GM06990 (cell line): ENCODE measurements at regions not wholly inside any gene's neighbourhood (a gene's known extent, or its start where the extent isn't known, plus 50 kb on each side); places are given as distances from the start of the nearest gene placed in this dataset.

Experiments
- DNase-seq: peaks from one replicate; pipeline ENCODE4 v3.0.0-alpha.2; 2011; ENCODE audit not compliant: insufficient read length; ENCODE audit errors: extremely low read depth
- H3K27me3 ChIP-seq: replicated peaks from 2 replicates; pipeline ENCODE4 v1.6.0; 2011; ENCODE audit warnings: low read length; ENCODE audit not compliant: control insufficient read depth, insufficient read depth
- H3K36me3 ChIP-seq: 2 replicates; pipeline ENCODE4 v1.5.1; 2011; ENCODE audit warnings: low read length; ENCODE audit not compliant: control insufficient read depth, insufficient read depth
- H3K4me3 ChIP-seq: replicated peaks from 2 replicates; pipeline ENCODE4 v1.5.1; 2011; ENCODE audit warnings: low read depth, mild to moderate bottlenecking, control low read depth, low read length
- TF ChIP-seq, protein P1 (sequence below): IDR thresholded peaks from 2 replicates; pipeline ENCODE4 v1.5.1; 2011; ENCODE audit warnings: low read length, control low read depth, mild to moderate bottlenecking, inconsistent platforms; ENCODE audit not compliant: insufficient read depth, poor library complexity, severe bottlenecking

DNA sequence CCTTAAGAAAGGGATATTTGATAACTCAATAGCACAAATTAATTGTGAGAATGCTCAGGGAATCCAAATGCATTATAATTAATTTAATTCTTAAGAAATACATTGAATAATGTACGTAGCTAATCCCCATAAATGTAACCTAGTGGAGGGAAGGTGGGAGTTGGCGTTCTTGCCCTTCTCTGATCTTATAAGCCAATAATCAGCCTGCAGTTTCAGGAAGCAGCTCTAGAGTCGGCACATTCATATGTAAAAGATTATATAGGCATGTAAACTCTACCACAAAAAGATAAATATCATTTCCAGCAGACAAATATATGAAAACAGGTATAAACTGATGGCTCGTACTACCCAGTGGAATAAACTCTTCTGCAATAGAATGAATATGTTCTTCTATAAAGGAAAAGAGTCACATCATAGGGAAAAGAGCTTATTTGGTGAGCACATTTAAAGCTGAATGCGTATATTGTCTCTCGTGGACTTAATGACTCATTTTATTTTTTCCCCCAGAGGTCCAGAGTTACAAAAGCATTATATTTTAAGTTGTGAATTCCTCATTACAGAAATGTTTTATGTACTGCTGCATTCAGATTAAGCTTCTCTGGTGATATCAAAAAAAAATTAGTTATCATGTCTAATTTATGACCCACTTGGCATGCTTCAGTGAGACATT is 112.2 kb downstream of the TFAP2A start:
- TF ChIP-seq, protein P1, sequence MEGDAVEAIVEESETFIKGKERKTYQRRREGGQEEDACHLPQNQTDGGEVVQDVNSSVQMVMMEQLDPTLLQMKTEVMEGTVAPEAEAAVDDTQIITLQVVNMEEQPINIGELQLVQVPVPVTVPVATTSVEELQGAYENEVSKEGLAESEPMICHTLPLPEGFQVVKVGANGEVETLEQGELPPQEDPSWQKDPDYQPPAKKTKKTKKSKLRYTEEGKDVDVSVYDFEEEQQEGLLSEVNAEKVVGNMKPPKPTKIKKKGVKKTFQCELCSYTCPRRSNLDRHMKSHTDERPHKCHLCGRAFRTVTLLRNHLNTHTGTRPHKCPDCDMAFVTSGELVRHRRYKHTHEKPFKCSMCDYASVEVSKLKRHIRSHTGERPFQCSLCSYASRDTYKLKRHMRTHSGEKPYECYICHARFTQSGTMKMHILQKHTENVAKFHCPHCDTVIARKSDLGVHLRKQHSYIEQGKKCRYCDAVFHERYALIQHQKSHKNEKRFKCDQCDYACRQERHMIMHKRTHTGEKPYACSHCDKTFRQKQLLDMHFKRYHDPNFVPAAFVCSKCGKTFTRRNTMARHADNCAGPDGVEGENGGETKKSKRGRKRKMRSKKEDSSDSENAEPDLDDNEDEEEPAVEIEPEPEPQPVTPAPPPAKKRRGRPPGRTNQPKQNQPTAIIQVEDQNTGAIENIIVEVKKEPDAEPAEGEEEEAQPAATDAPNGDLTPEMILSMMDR = no peak
- DNase-seq = no peak
- Histone ChIP-seq H3K27me3 (no peaks in the 10 kb centered on the region; the same call in 1 of the 2 replicates), H3K36me3 (no peaks in the 10 kb centered on the region), H3K4me3 (no peak overlapping the region)

DNA sequence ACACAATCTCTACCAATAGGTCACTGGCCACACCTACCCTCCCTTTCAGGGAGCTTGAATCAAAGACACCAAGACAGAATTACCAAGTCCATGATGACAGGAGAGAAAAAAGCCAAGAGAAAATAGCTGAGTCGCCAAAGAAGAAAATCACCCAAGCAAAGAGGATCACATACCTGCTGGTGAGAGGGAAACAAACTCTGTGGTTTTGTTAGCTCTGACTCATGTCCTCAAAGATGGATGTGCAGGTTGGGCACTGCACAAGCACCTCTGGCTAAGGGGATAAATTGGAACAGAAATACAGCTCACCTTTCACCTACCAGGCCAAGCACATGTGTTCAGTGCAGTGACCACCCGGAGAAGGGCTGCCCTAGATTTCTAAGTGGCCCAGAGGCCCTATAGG is 114.8 kb downstream of the TFAP2A start:
- TF ChIP-seq, protein P1 = no peak
- H3K27me3 ChIP-seq = no peaks in the 10 kb centered on the region; the same call in 1 of the 2 replicates
- no peak for DNase-seq
- no peaks in the 10 kb centered on the region for H3K36me3 ChIP-seq
- H3K4me3 ChIP-seq = no peak overlapping the region

DNA sequence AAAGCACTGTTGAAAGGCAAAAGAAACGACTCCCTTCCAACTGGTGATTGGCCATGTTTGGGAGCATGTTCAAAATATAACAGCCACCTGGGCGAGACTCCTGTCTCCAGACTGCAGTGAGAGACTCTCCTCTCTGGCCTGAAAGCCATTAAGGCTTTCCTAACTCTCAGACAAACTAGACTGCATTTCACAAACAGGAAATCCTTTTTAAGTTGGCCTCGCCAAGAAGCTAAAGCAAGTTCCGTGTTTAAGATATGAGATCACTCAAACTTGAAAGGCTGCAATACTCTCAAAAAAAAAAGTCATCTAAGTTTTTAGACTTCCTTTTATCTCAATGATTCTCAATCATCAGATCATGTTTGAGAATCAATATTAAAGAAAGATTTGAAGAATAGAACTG is 117.0 kb downstream of the TFAP2A start:
- TF ChIP-seq, protein P1 = no peak
- no peak overlapping the region for H3K4me3 ChIP-seq
- no peak for DNase-seq
- H3K36me3 ChIP-seq = no peaks in the 10 kb centered on the region
- no peaks in the 10 kb centered on the region for H3K27me3 ChIP-seq

DNA sequence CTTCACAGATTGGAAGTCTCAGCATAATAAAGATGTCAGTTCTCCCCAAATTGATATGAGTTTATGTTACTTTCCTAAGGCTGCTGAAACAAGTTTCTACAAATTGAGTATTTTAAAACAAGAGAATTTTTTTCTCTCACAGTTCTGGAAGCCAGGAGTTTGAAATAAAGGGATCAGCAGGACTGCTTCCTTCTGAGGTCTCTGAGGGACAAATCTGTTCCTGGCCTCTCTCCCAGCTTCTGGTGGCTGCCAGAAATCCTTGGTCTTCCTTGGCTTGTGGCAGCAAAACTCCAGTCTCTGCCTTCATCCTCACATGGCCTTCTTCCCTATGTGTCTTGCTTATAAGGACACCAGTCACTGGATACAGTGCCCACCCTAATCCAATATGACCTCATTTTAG is 136.1 kb downstream of the TFAP2A start:
- Histone ChIP-seq H3K27me3 (no peaks in the 10 kb centered on the region), H3K36me3 (no peaks in the 10 kb centered on the region), H3K4me3 (no peak overlapping the region)
- TF ChIP-seq, protein P1 = no peak
- DNase-seq = no peak

DNA sequence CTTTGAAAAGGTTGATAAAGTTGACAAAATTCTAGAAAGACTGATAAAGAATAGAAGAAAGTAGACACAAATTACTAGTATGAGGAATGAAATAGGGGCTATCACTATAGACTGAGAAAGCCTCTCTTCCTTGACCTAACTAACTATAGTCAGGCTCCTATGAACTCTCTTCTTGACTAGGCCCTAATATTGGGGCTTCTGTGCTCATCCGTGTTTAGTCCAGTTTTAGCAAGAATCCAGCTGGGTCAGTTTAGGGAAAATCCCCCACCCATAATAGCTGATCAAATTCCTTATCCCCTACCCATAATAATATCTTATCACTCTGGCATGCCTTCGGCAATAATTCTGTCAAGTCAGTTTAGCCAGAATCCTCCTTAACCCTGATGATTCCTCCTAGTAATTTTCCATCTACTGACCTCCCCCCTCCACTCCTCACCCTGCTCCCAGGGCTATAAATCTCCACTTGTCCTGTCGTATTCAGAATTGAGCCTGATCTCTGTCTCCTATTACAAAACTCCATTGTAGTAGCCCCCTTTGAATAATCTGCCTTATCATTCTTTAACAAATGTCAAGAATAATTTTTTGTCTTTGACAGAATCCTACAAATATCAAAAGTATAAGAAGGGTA is 138.1 kb downstream of the TFAP2A start:
- Histone ChIP-seq H3K4me3 (no peak overlapping the region), H3K27me3 (no peaks in the 10 kb centered on the region), H3K36me3 (no peaks in the 10 kb centered on the region)
- TF ChIP-seq, protein P1 = no peak
- no peak for DNase-seq
